ENCODE measurements at regions not wholly inside any gene's neighbourhood (a gene's known extent, or its start where the extent isn't known, plus 50 kb on each side); places are given as distances from the start of the nearest gene placed in this dataset.

DNA sequence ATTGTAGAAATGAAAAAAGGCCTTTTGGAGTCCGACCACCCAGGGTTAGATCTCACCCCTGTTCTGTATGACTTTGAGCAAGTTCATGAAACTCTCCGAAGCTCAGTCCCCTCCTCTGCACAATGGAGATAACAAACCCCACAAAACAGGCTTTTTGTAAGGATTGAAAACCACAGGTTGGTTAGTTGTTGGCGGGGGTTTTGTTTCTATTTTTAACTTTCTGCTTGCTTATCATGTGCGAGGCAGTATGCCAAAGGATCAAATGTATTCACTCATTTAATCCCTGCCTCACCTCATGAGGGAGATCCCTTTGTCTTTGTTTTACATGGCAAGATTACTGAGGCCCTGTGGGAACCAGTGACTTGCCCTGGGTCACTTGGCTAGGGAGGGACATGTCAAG is 539.1 kb downstream of the CDK5RAP2 start:
- TF ChIP-seq, protein P1, sequence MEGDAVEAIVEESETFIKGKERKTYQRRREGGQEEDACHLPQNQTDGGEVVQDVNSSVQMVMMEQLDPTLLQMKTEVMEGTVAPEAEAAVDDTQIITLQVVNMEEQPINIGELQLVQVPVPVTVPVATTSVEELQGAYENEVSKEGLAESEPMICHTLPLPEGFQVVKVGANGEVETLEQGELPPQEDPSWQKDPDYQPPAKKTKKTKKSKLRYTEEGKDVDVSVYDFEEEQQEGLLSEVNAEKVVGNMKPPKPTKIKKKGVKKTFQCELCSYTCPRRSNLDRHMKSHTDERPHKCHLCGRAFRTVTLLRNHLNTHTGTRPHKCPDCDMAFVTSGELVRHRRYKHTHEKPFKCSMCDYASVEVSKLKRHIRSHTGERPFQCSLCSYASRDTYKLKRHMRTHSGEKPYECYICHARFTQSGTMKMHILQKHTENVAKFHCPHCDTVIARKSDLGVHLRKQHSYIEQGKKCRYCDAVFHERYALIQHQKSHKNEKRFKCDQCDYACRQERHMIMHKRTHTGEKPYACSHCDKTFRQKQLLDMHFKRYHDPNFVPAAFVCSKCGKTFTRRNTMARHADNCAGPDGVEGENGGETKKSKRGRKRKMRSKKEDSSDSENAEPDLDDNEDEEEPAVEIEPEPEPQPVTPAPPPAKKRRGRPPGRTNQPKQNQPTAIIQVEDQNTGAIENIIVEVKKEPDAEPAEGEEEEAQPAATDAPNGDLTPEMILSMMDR (conservative IDR thresholded peaks at IDR 0.05; ENCODE audit: low read length), result no peak
- TF ChIP-seq EZH2phosphoT487 (IDR thresholded peaks at IDR 0.05; ENCODE audit: borderline replicate concordance, low read depth, low read length), result no peak
- H3K4me2 ChIP-seq (ENCODE audit: low read length), result no peak overlapping the region
- H3K27ac ChIP-seq (ENCODE audit: low read depth, low read length, poor library complexity, severe bottlenecking), result no peak overlapping the region
- no TSS peak for BruUV-seq (replicated peaks)
- no peaks in the 10 kb centered on the region for H3K79me2 ChIP-seq (ENCODE audit: insufficient read depth, low read depth, low read length)
- H3K4me3 ChIP-seq (ENCODE audit: low read depth, low read length, poor library complexity, severe bottlenecking), result no peak overlapping the region
- DNase-seq (ENCODE audit: low spot score), result no peak
- H3K9me3 ChIP-seq (ENCODE audit: low read length), result no peaks in the 10 kb centered on the region
- H2AFZ ChIP-seq (ENCODE audit: low read length), result no peak overlapping the region
- no peaks in the 10 kb centered on the region for H3K36me3 ChIP-seq (ENCODE audit: insufficient read depth, low read length)
- intact Hi-C loops (cut with micrococcal nuclease; ENCODE audit: unreplicated experiment), result no loop called here
- ChIA-PET CTCF (ENCODE audit: unreplicated experiment) (no interaction called here), POLR2A (no interaction called here)
- no peaks in the 10 kb centered on the region for H4K20me1 ChIP-seq (ENCODE audit: insufficient read depth, low read length)
- H3K9me2 ChIP-seq (ENCODE audit: insufficient read depth, low read length), result no peaks in the 10 kb centered on the region
- no peaks in the 10 kb centered on the region for H3K4me1 ChIP-seq (ENCODE audit: insufficient read depth, low read length, poor library complexity, severe bottlenecking)

DNA sequence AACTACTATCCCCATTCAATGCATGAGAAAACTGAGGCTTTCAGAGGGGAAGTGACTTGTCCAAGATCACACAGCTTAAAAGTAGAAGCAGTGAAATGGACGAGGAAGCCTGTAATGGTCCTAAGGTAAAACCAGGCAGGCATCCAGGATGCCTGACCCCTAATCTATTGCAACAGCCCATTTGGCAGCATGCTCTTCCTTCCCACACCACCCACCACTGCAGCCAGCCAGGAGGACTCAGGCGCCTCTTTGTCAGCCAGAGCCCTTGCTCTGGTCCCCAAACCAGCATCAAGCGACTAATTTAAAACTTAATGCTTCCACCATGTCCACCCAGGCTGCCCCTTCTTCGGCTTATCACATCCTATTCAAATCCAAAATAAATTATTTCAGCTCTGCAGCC is 541.6 kb downstream of the CDK5RAP2 start:
- Histone ChIP-seq H3K4me2 (ENCODE audit: low read length) (no peak overlapping the region), H3K79me2 (ENCODE audit: insufficient read depth, low read depth, low read length) (no peaks in the 10 kb centered on the region), H3K27ac (ENCODE audit: low read depth, low read length, poor library complexity, severe bottlenecking) (no peak overlapping the region), H3K9me3 (ENCODE audit: low read length) (no peaks in the 10 kb centered on the region), H2AFZ (ENCODE audit: low read length) (no peak overlapping the region), H3K36me3 (ENCODE audit: insufficient read depth, low read length) (no peaks in the 10 kb centered on the region), H4K20me1 (ENCODE audit: insufficient read depth, low read length) (no peaks in the 10 kb centered on the region), H3K4me1 (ENCODE audit: insufficient read depth, low read length, poor library complexity, severe bottlenecking) (no peaks in the 10 kb centered on the region), H3K9me2 (ENCODE audit: insufficient read depth, low read length) (no peaks in the 10 kb centered on the region), H3K4me3 (ENCODE audit: low read depth, low read length, poor library complexity, severe bottlenecking) (no peak overlapping the region)
- ChIA-PET CTCF (ENCODE audit: unreplicated experiment) (no interaction called here), POLR2A (interaction anchor here (0.7 kb wide), 1 partner anchor 1400 kb away, joined by 4 read pairs; no protein-coding TSS in a partner anchor)
- TF ChIP-seq, protein P1 (conservative IDR thresholded peaks at IDR 0.05; ENCODE audit: low read length), result no peak
- no peak for TF ChIP-seq EZH2phosphoT487 (IDR thresholded peaks at IDR 0.05; ENCODE audit: borderline replicate concordance, low read depth, low read length)
- no TSS peak for BruUV-seq (replicated peaks)
- DNase-seq (ENCODE audit: low spot score), result no peak
- intact Hi-C loops (cut with micrococcal nuclease; ENCODE audit: unreplicated experiment), result no loop called here

DNA sequence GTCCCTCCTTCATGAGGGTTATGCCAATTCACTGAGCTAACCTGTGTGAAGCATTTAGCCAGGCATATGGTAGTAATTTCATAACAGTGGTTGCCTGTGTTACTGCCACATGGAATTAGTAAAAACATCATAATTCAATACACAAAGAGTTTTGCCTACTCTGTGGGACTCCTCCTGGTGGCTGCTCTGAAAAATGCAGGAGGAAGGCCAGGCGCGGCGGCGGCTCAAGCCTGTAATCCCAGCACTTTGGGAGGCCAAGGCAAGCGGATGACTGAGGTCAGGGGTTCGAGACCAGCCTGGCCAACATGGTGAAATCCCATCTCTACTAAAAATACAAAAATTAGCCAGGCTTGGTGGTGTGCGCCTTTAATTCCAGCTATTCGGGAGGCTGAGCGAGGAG is 547.3 kb downstream of the CDK5RAP2 start:
- no peak overlapping the region for H3K4me3 ChIP-seq (ENCODE audit: low read depth, low read length, poor library complexity, severe bottlenecking)
- H3K9me3 ChIP-seq (ENCODE audit: low read length), result no peaks in the 10 kb centered on the region
- no peaks in the 10 kb centered on the region for H3K4me1 ChIP-seq (ENCODE audit: insufficient read depth, low read length, poor library complexity, severe bottlenecking)
- H2AFZ ChIP-seq (ENCODE audit: low read length), result no peak overlapping the region
- no peaks in the 10 kb centered on the region for H4K20me1 ChIP-seq (ENCODE audit: insufficient read depth, low read length)
- ChIA-PET CTCF (ENCODE audit: unreplicated experiment) (no interaction called here), POLR2A (no interaction called here)
- H3K79me2 ChIP-seq (ENCODE audit: insufficient read depth, low read depth, low read length), result no peaks in the 10 kb centered on the region
- no TSS peak for BruUV-seq (replicated peaks)
- no peak overlapping the region for H3K27ac ChIP-seq (ENCODE audit: low read depth, low read length, poor library complexity, severe bottlenecking)
- intact Hi-C loops (cut with micrococcal nuclease; ENCODE audit: unreplicated experiment), result no loop called here
- H3K9me2 ChIP-seq (ENCODE audit: insufficient read depth, low read length), result no peaks in the 10 kb centered on the region
- no peak overlapping the region for H3K4me2 ChIP-seq (ENCODE audit: low read length)
- H3K36me3 ChIP-seq (ENCODE audit: insufficient read depth, low read length), result no peaks in the 10 kb centered on the region
- TF ChIP-seq EZH2phosphoT487 (IDR thresholded peaks at IDR 0.05; ENCODE audit: borderline replicate concordance, low read depth, low read length), result no peak
- TF ChIP-seq, protein P1 (conservative IDR thresholded peaks at IDR 0.05; ENCODE audit: low read length), result peak; percentile 56
- no peak for DNase-seq (ENCODE audit: low spot score)

Measured in OCI-LY7 (cell line).